ENCODE measurements at regions not wholly inside any gene's neighbourhood (a gene's known extent, or its start where the extent isn't known, plus 50 kb on each side); places are given as distances from the start of the nearest gene placed in this dataset.

DNA sequence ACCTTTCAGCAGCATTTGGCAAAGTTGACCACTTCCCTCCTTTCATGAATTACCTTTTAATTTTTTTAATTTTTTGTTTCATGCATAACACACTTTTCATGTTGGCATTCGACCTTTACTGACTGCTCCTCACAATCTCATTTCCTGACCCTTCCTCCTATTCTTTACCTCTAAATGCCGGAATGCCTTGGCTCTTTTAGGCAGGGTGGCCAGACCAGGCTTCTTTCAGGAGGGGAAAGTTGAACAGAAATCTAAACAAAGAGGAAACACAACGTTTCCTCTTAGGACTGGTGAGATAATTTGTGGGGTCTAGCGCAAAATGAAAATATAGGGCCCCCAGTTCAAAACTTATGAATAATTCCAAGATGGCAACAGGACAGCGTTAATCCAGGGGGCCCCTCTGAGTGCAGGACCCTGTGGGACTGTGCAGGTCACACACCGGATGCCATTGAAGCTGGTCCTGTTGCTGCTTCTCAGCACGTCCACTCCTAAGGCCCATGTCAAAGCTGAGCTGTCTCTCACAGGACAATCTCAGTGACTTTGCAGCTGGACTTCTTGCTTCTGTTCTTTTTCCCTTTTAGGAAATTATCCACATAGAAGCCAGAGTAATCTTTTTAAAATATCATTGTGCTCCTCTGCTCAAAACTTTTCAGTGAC, 313.8 kb downstream of the HDGFL1 start:
- TF ChIP-seq, protein P1, sequence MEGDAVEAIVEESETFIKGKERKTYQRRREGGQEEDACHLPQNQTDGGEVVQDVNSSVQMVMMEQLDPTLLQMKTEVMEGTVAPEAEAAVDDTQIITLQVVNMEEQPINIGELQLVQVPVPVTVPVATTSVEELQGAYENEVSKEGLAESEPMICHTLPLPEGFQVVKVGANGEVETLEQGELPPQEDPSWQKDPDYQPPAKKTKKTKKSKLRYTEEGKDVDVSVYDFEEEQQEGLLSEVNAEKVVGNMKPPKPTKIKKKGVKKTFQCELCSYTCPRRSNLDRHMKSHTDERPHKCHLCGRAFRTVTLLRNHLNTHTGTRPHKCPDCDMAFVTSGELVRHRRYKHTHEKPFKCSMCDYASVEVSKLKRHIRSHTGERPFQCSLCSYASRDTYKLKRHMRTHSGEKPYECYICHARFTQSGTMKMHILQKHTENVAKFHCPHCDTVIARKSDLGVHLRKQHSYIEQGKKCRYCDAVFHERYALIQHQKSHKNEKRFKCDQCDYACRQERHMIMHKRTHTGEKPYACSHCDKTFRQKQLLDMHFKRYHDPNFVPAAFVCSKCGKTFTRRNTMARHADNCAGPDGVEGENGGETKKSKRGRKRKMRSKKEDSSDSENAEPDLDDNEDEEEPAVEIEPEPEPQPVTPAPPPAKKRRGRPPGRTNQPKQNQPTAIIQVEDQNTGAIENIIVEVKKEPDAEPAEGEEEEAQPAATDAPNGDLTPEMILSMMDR (IDR thresholded peaks at IDR 0.05), result no peak
- no peak for TF ChIP-seq POLR2A (IDR thresholded peaks at IDR 0.05; ENCODE audit: low read depth)

Data from esophagus muscularis mucosa (tissue), 3 donors.